SU-DHL-6 (cell line): ENCODE measurements at regions not wholly inside any gene's neighbourhood (a gene's known extent, or its start where the extent isn't known, plus 50 kb on each side); places are given as distances from the start of the nearest gene placed in this dataset.

Experiments
- H2AFZ ChIP-seq: fragments of 200-600 bp; sonication (generic); 2 replicates; pipeline ENCODE4 v1.6.1; 2014; ENCODE audit warnings: low read depth, mild to moderate bottlenecking, moderate library complexity, mixed read lengths, antibody characterized with exemption, low read length; ENCODE audit not compliant: severe bottlenecking
- H3F3A ChIP-seq: fragments of 200-600 bp; shearing (Covaris generic); 2 replicates; pipeline ENCODE4 v1.6.0; 2016; ENCODE audit warnings: antibody characterized with exemption, mild to moderate bottlenecking; ENCODE audit not compliant: insufficient read depth
- H3K27ac ChIP-seq: fragments of 200-600 bp; sonication (generic); 2 replicates; pipeline ENCODE4 v1.5.1; 2016; ENCODE audit warnings: low read depth, mild to moderate bottlenecking, low read length, moderate library complexity, mixed read lengths
- H3K27me3 ChIP-seq: fragments of 200-600 bp; sonication (generic), shearing (Covaris generic); 2 replicates; pipeline ENCODE4 v1.6.0; 2014; ENCODE audit warnings: mild to moderate bottlenecking, low read length
- H3K36me3 ChIP-seq: fragments of 200-600 bp; sonication (generic); 2 replicates; pipeline ENCODE4 v1.6.1; 2014; ENCODE audit warnings: mild to moderate bottlenecking, low read length, mixed read lengths
- H3K4me2 ChIP-seq: fragments of 300-600, 200-600 bp; shearing (Covaris generic), sonication (generic); 2 replicates; pipeline ENCODE4 v1.6.0; 2014; ENCODE audit warnings: low read length, low read depth, mild to moderate bottlenecking; ENCODE audit not compliant: poor library complexity, severe bottlenecking
- H3K4me3 ChIP-seq: fragments of 200-600 bp; sonication (generic); 2 replicates; pipeline ENCODE4 v1.5.1; 2014; ENCODE audit warnings: antibody characterized with exemption, low read length, mild to moderate bottlenecking, mixed read lengths; ENCODE audit not compliant: insufficient read depth, poor library complexity, severe bottlenecking
- H3K79me2 ChIP-seq: fragments of 200-600 bp; sonication (generic); 2 replicates; pipeline ENCODE4 v1.6.1; 2014; ENCODE audit warnings: mild to moderate bottlenecking, low read length, moderate library complexity; ENCODE audit not compliant: insufficient read depth
- H3K9ac ChIP-seq: fragments of 200-600 bp; sonication (generic); 2 replicates; pipeline ENCODE4 v1.7.0; 2014; ENCODE audit warnings: mild to moderate bottlenecking, low read length
- H3K9me2 ChIP-seq: fragments of 200-600 bp; sonication (generic); replicated peaks from 2 replicates; pipeline ENCODE4 v1.6.1; 2014; ENCODE audit warnings: low read length; ENCODE audit not compliant: insufficient read depth
- H3K9me3 ChIP-seq: fragments of 200-600 bp; sonication (generic); 2 replicates; pipeline ENCODE4 v1.6.1; 2014; ENCODE audit warnings: low read length, mixed read lengths; ENCODE audit not compliant: insufficient read depth
- H4K20me1 ChIP-seq: fragments of 200-600 bp; sonication (generic); 2 replicates; pipeline ENCODE4 v1.6.1; 2014; ENCODE audit warnings: low read depth, mild to moderate bottlenecking, antibody characterized with exemption, low read length, moderate library complexity, mixed read lengths
- CTCF ChIP-seq: fragments of 200-600 bp; sonication (generic); IDR thresholded peaks from one replicate; pipeline ENCODE4 v1.5.1; 2017; ENCODE audit warnings: antibody characterized with exemption, mild to moderate bottlenecking, low read length, moderate library complexity; ENCODE audit not compliant: insufficient read depth, poor library complexity, severe bottlenecking
- EZH2phosphoT487 ChIP-seq: fragments of 200-600 bp; sonication (generic), shearing (Covaris generic); conservative IDR thresholded peaks from 2 replicates; pipeline ENCODE4 v1.6.1; 2018; ENCODE audit warnings: mild to moderate bottlenecking, antibody characterized with exemption, low read length, moderate library complexity, mixed read lengths

GRCh38 chr11:71339396-71339881 lies 87.1 kb upstream of the SHANK2 start:
- Histone ChIP-seq H4K20me1 (no peaks in the 10 kb centered on the region), H3K4me3 (no peak overlapping the region), H3K79me2 (no peaks in the 10 kb centered on the region), H3K36me3 (no peaks in the 10 kb centered on the region), H2AFZ (no peak overlapping the region), H3F3A (no peaks in the 10 kb centered on the region), H3K9me3 (peaks cover 1% of the 10 kb centered on the region; the same call in 1 of the 2 replicates), H3K9ac (no peak overlapping the region), H3K27me3 (no peaks in the 10 kb centered on the region), H3K9me2 (no peaks in the 10 kb centered on the region), H3K4me2 (no peak overlapping the region), H3K27ac (no peak overlapping the region)
- TF ChIP-seq EZH2phosphoT487: no peak
- no peak for TF ChIP-seq CTCF

GRCh38 chr11:71338801-71339395 lies 86.5 kb upstream of the SHANK2 start:
- peaks cover 7% of the 10 kb centered on the region; the same call in 1 of the 2 replicates for H3K9me3 ChIP-seq
- H3K36me3 ChIP-seq: no peaks in the 10 kb centered on the region
- no peaks in the 10 kb centered on the region for H3K27me3 ChIP-seq
- no peak overlapping the region for H3K27ac ChIP-seq
- no peak for TF ChIP-seq EZH2phosphoT487
- TF ChIP-seq CTCF: no peak
- H3K79me2 ChIP-seq: no peaks in the 10 kb centered on the region
- H3K9me2 ChIP-seq: no peaks in the 10 kb centered on the region
- H3K4me3 ChIP-seq: no peak overlapping the region
- H3K9ac ChIP-seq: no peak overlapping the region
- no peak overlapping the region for H3K4me2 ChIP-seq
- no peaks in the 10 kb centered on the region for H3F3A ChIP-seq
- no peaks in the 10 kb centered on the region for H4K20me1 ChIP-seq
- no peak overlapping the region for H2AFZ ChIP-seq

GRCh38 chr11:71336996-71337754 lies 84.8 kb upstream of the SHANK2 start:
- Histone ChIP-seq H3K27me3 (no peaks in the 10 kb centered on the region), H2AFZ (no peak overlapping the region), H3F3A (no peaks in the 10 kb centered on the region), H3K79me2 (no peaks in the 10 kb centered on the region), H3K4me2 (no peak overlapping the region), H3K27ac (no peak overlapping the region), H3K9ac (no peak overlapping the region), H4K20me1 (no peaks in the 10 kb centered on the region), H3K9me2 (no peaks in the 10 kb centered on the region), H3K4me3 (no peak overlapping the region), H3K36me3 (no peaks in the 10 kb centered on the region), H3K9me3 (peaks cover 21% of the 10 kb centered on the region; the same call in 1 of the 2 replicates)
- TF ChIP-seq EZH2phosphoT487: no peak
- TF ChIP-seq CTCF: no peak
